H9 (cell line): ENCODE measurements at regions not wholly inside any gene's neighbourhood (a gene's known extent, or its start where the extent isn't known, plus 50 kb on each side); places are given as distances from the start of the nearest gene placed in this dataset.

Experiments used
- DNase-seq: peaks from one replicate; pipeline ENCODE4 v3.0.0-alpha.2; 2017
- H2AFZ ChIP-seq: one replicate; pipeline ENCODE4 v1.6.1; 2013; ENCODE audit warnings: mild to moderate bottlenecking, low read length, control low read depth, moderate library complexity
- H2AK5ac ChIP-seq: 2 replicates; pipeline ENCODE4 v1.6.1; 2013; ENCODE audit warnings: low read length, control low read depth, mixed read lengths; ENCODE audit not compliant: insufficient read length
- H2BK120ac ChIP-seq: one replicate; pipeline ENCODE4 v1.6.1; 2013; ENCODE audit warnings: low read depth, mild to moderate bottlenecking, low read length, control low read depth, inconsistent platforms; ENCODE audit not compliant: poor library complexity, severe bottlenecking
- H2BK12ac ChIP-seq: 2 replicates; pipeline ENCODE4 v1.6.1; 2013; ENCODE audit warnings: low read length, control low read depth, mixed read lengths, low read depth; ENCODE audit not compliant: insufficient read length
- H2BK15ac ChIP-seq: 2 replicates; pipeline ENCODE4 v1.6.1; 2013; ENCODE audit warnings: low read depth, low read length, control low read depth
- H2BK20ac ChIP-seq: one replicate; pipeline ENCODE4 v1.6.1; 2013; ENCODE audit warnings: low read depth, mild to moderate bottlenecking, low read length, control low read depth, inconsistent platforms; ENCODE audit not compliant: poor library complexity, severe bottlenecking
- H2BK5ac ChIP-seq: 2 replicates; pipeline ENCODE4 v1.6.1; 2013; ENCODE audit warnings: low read length, control low read depth, mixed read lengths; ENCODE audit not compliant: insufficient read length
- H3K14ac ChIP-seq: 2 replicates; pipeline ENCODE4 v1.6.1; 2013; ENCODE audit warnings: low read length, control low read depth; ENCODE audit not compliant: insufficient read depth
- H3K18ac ChIP-seq: 2 replicates; pipeline ENCODE4 v1.6.1; 2013; ENCODE audit warnings: low read depth, mild to moderate bottlenecking, mixed read lengths, low read length, control low read depth; ENCODE audit not compliant: insufficient read length
- H3K23ac ChIP-seq: 2 replicates; pipeline ENCODE4 v1.6.1; 2013; ENCODE audit warnings: low read length, control low read depth, mixed read lengths, low read depth; ENCODE audit not compliant: insufficient read length
- H3K23me2 ChIP-seq: 2 replicates; pipeline ENCODE4 v1.6.1; 2013; ENCODE audit warnings: low read depth, mild to moderate bottlenecking, mixed read lengths, low read length, control low read depth; ENCODE audit not compliant: insufficient read length, poor library complexity, severe bottlenecking
- H3K27ac ChIP-seq: 2 replicates; pipeline ENCODE4 v1.5.1; 2013; ENCODE audit warnings: low read length, control low read depth, mixed read lengths, low read depth; ENCODE audit not compliant: insufficient read length
- H3K27me3 ChIP-seq: 2 replicates; pipeline ENCODE4 v1.6.1; 2013; ENCODE audit warnings: low read length, control low read depth, inconsistent platforms; ENCODE audit not compliant: insufficient read depth
- H3K4ac ChIP-seq: 2 replicates; pipeline ENCODE4 v1.6.1; 2013; ENCODE audit warnings: low read depth, mild to moderate bottlenecking, control low read depth, inconsistent platforms, low read length, moderate library complexity
- H3K4me1 ChIP-seq: 2 replicates; pipeline ENCODE4 v1.6.1; 2013; ENCODE audit warnings: low read length, control low read depth, inconsistent platforms; ENCODE audit not compliant: insufficient read depth
- H3K4me2 ChIP-seq: 2 replicates; pipeline ENCODE4 v1.6.1; 2013; ENCODE audit warnings: low read length, control low read depth, mixed read lengths; ENCODE audit not compliant: insufficient read length, insufficient read depth
- H3K56ac ChIP-seq: 2 replicates; pipeline ENCODE4 v1.6.1; 2013; ENCODE audit warnings: low read depth, mild to moderate bottlenecking, mixed read lengths, low read length, control low read depth; ENCODE audit not compliant: insufficient read length
- H3K79me1 ChIP-seq: 2 replicates; pipeline ENCODE4 v1.6.1; 2013; ENCODE audit warnings: low read depth, mild to moderate bottlenecking, moderate library complexity, low read length, control low read depth, inconsistent platforms; ENCODE audit not compliant: insufficient read depth, poor library complexity, severe bottlenecking
- H3K79me2 ChIP-seq: 2 replicates; pipeline ENCODE4 v1.6.1; 2013; ENCODE audit warnings: low read length, control low read depth, inconsistent platforms; ENCODE audit not compliant: insufficient read depth
- H3K9ac ChIP-seq: 2 replicates; pipeline ENCODE4 v1.6.1; 2013; ENCODE audit warnings: low read length, control low read depth, mixed read lengths; ENCODE audit not compliant: insufficient read length; ENCODE audit errors: extremely low read depth
- H3K9me3 ChIP-seq: one replicate; pipeline ENCODE4 v1.6.1; 2013; ENCODE audit warnings: low read depth, low read length, inconsistent platforms; ENCODE audit not compliant: control insufficient read depth
- H3T11ph ChIP-seq: one replicate; pipeline ENCODE4 v1.6.1; 2013; ENCODE audit warnings: mild to moderate bottlenecking, low read length, control low read depth, inconsistent platforms
- H4K20me1 ChIP-seq: one replicate; pipeline ENCODE4 v1.6.1; 2013; ENCODE audit not compliant: control insufficient read depth, insufficient read length, insufficient read depth
- H4K5ac ChIP-seq: 2 replicates; pipeline ENCODE4 v1.6.1; 2013; ENCODE audit warnings: low read depth, mild to moderate bottlenecking, mixed read lengths, low read length, control low read depth; ENCODE audit not compliant: insufficient read length
- H4K8ac ChIP-seq: replicated peaks from 2 replicates; pipeline ENCODE4 v1.6.1; 2013; ENCODE audit warnings: low read length, control low read depth, mixed read lengths, low read depth; ENCODE audit not compliant: insufficient read length
- H4K91ac ChIP-seq: 2 replicates; pipeline ENCODE4 v1.6.1; 2013; ENCODE audit warnings: low read depth, mild to moderate bottlenecking, moderate library complexity, mixed read lengths, low read length, control low read depth; ENCODE audit not compliant: insufficient read length
- H3K27ac Mint-ChIP-seq, 3 experiments: 2 replicates in 2 of 3; 3 replicates in 1 of 3; pipeline ENCODE4 v1.8.0; 2020 to 2021; ENCODE audit warnings: mixed read lengths in 3 of 3, mild to moderate bottlenecking in 1 of 3, moderate library complexity in 1 of 3
- H3K27me3 Mint-ChIP-seq: 2 replicates; pipeline ENCODE4 v1.8.0; 2021; ENCODE audit warnings: low read depth, mild to moderate bottlenecking, moderate library complexity, mixed read lengths
- H3K36me3 Mint-ChIP-seq, 3 experiments: 2 replicates in 2 of 3; 3 replicates in 1 of 3; pipeline ENCODE4 v1.8.0; 2020 to 2021; ENCODE audit warnings: low read depth in 3 of 3, mixed read lengths in 3 of 3; ENCODE audit not compliant: insufficient read depth in 1 of 3
- H3K4me1 Mint-ChIP-seq, 2 experiments: 2 replicates each; pipeline ENCODE4 v1.8.0; 2020; ENCODE audit warnings: mixed read lengths in 2 of 2
- H3K4me3 Mint-ChIP-seq, 2 experiments: 2 replicates in 1 of 2; 3 replicates in 1 of 2; pipeline ENCODE4 v1.8.0; 2020 to 2021; ENCODE audit warnings: mild to moderate bottlenecking in 2 of 2, mixed read lengths in 2 of 2, moderate library complexity in 1 of 2
- H3K9me3 Mint-ChIP-seq, 2 experiments: 2 replicates in 1 of 2; 3 replicates in 1 of 2; pipeline ENCODE4 v1.8.0; 2020; ENCODE audit warnings: mild to moderate bottlenecking in 2 of 2, mixed read lengths in 2 of 2, moderate library complexity in 1 of 2
- WGBS: extraction: QIAGEN DNeasy Blood & Tissue Kit; methylation state at CpG from one replicate; pipeline ENCODE4 v1.1.7; 2013; ENCODE audit warnings: missing lambda C conversion rate, low lambda C conversion rate, mixed read lengths; ENCODE audit not compliant: insufficient read length; ENCODE audit errors: extremely low coverage; 5-methylcytosine and 5-hydroxymethylcytosine counted together
- TF ChIP-seq, protein P1 (sequence below): fragments of 200-600 bp; sonication (generic); conservative IDR thresholded peaks from 3 replicates; pipeline ENCODE4 v1.8.0; 2021; ENCODE audit warnings: antibody characterized with exemption, mild to moderate bottlenecking

DNA sequence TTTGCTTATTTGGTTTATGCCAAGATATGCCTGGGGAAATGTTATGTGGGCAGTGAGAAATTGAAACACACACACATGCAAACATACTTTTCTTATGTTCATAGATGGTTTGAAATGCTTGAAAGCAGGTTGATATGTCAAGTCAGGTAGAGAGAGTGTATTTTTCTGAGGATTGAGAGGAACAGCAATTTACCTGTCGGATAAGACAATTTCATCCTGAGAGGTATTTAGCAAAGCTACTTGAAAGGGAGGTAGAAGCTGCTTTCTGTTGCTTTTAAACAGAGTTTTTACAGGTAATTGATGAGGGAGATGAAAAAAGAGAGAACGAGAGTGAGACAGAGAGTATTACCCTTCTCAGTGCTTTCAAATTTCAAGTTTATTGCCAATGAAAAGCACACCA, 854.3 kb downstream of the CDH8 start:
- Histone ChIP-seq H3K14ac (no peak overlapping the region), H3K27me3 (no peaks in the 10 kb centered on the region), H4K91ac (no peak overlapping the region), H3K18ac (no peak overlapping the region), H3K79me2 (no peaks in the 10 kb centered on the region), H3K9me3 (no peaks in the 10 kb centered on the region), H2AFZ (no peak overlapping the region), H3K79me1 (no peaks in the 10 kb centered on the region), H4K20me1 (no peaks in the 10 kb centered on the region), H3K4me2 (no peak overlapping the region), H3K4ac (no peak overlapping the region), H2BK12ac (no peak overlapping the region), H3K27ac (no peak overlapping the region), H3K9ac (no peak overlapping the region), H3T11ph (no peak overlapping the region), H3K23me2 (no peaks in the 10 kb centered on the region), H2AK5ac (no peak overlapping the region), H3K56ac (no peak overlapping the region), H2BK5ac (no peak overlapping the region), H4K8ac (no peak overlapping the region), H2BK20ac (no peak overlapping the region), H3K23ac (no peak overlapping the region), H2BK15ac (no peak overlapping the region), H4K5ac (no peak overlapping the region), H2BK120ac (no peak overlapping the region), H3K4me1 (no peaks in the 10 kb centered on the region)
- TF ChIP-seq, protein P1, sequence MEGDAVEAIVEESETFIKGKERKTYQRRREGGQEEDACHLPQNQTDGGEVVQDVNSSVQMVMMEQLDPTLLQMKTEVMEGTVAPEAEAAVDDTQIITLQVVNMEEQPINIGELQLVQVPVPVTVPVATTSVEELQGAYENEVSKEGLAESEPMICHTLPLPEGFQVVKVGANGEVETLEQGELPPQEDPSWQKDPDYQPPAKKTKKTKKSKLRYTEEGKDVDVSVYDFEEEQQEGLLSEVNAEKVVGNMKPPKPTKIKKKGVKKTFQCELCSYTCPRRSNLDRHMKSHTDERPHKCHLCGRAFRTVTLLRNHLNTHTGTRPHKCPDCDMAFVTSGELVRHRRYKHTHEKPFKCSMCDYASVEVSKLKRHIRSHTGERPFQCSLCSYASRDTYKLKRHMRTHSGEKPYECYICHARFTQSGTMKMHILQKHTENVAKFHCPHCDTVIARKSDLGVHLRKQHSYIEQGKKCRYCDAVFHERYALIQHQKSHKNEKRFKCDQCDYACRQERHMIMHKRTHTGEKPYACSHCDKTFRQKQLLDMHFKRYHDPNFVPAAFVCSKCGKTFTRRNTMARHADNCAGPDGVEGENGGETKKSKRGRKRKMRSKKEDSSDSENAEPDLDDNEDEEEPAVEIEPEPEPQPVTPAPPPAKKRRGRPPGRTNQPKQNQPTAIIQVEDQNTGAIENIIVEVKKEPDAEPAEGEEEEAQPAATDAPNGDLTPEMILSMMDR: no peak
- Mint-ChIP-seq H3K36me3 (no peaks in the 10 kb centered on the region), H3K4me1 (no peaks in the 10 kb centered on the region), H3K4me3 (no peak overlapping the region), H3K27me3 (no peaks in the 10 kb centered on the region; the same call in 1 of the 2 replicates), H3K9me3 (no peaks in the 10 kb centered on the region), H3K27ac (no peak overlapping the region)
- WGBS: no CpG with 5 or more reads among the region's 2 CpGs
- DNase-seq: no peak
